ENCODE measurements at regions not wholly inside any gene's neighbourhood (a gene's known extent, or its start where the extent isn't known, plus 50 kb on each side); places are given as distances from the start of the nearest gene placed in this dataset.
"Not testable (repeated sequence)": the region's sequence is repeated elsewhere in the genome, so short reads cannot be mapped to it uniquely, and the experiment has no call there.

DNA sequence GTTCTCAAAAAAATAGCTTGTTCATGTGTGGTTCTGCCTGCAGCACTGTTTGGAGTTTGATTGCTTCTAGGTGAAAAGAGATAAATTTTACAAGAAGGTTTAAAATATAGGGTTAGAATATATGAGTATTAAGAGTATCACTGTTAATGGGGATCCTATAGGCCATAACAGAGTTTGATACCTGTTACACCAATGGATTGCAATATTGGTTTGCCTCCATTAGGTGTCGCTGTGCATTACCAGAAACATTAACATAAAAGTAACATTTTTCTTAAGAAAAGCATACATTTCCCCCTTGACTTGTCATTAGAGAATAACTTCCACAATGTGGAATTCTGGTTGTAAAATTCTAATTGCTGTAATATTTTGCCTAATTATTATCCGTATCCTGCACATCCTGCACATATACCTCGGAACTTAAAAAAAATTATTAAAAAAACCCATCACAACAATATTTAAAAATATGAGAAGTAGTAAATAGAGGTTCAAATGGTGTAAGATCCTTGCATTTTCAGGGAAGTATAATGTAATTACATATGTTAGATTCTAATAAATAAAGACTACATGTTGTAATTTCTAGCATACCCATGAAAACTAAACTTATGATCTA lies 63.0 kb downstream of the CYP4A11 start:
- DNase-seq (ENCODE audit: low spot score), result peak; percentile 1

DNA sequence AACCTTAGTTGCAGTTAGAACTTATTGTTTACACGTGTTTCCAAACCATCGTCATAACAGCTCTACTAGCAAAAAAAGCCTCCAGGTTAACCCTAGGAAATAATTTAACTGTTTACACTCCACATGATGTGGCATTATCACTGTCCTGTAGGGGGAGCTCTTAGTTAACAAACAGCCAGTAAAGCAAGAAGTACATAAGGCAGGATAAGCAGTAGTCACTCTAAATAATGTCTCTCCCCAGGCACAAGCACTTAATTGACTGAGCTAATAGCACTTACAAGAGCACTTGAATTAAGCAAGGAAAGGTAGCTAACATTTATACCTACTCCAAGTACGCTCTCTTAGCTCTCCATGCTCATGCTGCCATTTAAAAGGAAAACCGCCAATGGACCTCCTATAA lies 65.2 kb downstream of the CYP4A11 start:
- DNase-seq (ENCODE audit: low spot score), result not testable (repeated sequence)

Data from HuH-7 (cell line).